HG03457 (cell line): ENCODE measurements at regions not wholly inside any gene's neighbourhood (a gene's known extent, or its start where the extent isn't known, plus 50 kb on each side); places are given as distances from the start of the nearest gene placed in this dataset.
"Not testable (repeated sequence)": the region's sequence is repeated elsewhere in the genome, so short reads cannot be mapped to it uniquely, and the experiment has no call there.

Experiments used
- ATAC-seq: cut with Tn5 transposase; IDR thresholded peaks from one replicate; pipeline ENCODE4 v1.9.1; 2021; ENCODE audit warnings: moderate number of reproducible peaks; ENCODE audit not compliant: unreplicated experiment

DNA sequence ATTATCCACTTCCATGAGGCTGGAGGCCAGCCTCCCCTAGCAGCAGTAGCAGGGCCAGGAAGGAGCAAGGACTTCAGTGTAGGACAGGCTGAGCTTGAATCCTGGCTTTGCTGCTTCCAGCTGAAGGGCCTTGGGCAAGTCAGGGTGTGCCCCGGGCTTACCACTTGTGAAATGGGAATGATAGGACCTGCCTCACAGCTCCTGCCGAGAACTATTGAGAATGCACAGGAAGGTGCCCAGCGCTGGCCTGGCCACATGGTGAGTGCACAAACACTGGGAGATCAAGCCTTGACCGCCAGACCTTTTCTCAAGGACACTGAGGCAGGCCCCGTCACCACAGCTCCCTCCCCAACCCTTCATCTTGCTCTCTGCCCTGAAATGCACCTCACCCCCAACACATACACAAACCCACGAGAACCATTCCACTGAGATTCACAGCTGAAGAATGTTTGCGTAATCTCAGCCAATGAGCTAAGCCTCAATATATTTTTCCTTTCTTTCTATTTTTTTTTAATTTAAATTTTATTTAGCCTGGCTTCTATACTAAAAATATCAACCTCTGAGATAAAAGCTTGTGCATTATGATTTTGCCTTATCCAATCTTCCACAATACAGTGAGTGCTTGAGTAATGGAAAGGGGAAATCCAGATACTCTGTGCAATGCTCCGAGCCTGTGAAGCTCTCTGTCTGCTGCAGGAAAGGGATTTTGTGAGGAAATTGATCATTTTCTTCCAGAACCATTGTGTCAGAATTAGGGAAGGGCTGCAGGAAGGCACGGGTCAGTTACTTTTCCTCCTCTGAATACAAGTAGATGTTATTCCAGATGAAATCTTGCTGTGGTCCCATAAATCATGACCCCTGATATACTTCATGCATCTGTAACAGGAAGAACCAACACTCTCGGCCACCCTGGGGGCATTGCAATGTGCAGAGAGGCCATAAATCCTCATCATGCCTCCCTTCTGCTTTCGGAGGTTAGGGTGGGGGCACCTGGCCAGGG, 193.9 kb downstream of the TLE3 start:
- ATAC-seq = no peak

DNA sequence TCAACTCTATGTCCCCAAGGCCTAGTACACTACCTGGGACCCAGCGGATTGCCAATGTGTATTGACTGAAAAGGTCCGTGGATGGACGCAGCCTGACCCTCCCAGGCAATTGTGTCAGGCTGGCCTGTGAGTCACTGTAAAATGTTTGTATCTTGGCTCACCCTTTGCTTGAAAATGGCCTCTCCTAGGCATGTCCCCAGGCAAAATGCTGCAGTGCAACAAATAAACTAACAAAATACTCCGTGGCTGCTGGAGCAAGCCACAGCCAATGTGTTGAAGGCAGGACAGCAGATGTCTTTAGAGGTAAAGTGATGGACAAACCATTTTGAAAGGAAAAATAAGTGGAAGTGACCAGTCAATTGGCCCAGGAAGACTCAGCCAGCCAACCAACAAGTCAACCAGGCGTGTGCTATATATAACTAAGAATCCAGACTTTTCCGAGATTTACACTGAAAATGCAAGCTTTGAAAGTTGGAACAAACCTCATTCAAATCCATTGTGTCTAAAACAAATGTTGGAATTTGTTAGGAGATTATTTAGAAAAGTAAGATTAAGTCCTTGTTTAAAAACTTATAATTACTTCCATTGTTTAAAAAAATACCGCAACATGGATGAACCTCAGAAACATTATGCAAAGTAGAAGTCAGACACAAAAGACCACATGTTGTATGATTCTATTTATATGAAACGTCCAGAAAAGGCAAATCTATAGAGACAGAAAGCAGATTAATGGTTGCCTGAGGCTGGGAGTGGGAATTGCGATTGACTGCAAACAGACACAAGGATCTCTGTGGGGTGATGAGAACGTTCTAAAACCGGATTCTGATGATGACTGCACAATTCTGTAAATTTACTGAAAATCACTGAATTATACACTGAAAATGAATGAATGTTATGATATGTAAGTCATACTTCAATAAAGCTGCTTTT, 191.2 kb downstream of the TLE3 start:
- ATAC-seq = no peak

DNA sequence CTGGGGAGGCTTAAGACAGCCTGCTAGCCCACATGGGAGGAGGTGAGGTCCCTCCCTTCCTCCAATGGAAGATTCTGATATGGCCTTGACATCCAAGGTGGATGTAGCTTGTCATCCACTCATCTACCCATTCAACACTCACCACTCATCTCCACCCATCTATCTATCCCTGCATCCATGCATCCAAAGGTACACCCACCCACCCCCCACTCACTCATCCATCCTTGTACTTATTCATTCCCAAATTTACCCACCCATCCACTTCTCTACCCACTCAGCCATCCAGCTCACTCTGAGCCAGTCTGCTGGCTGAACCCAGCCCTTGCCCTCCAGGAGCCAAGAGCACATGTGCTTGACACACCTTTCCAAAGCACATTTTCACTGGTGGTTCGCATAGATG, 189.7 kb downstream of the TLE3 start:
- no peak for ATAC-seq

DNA sequence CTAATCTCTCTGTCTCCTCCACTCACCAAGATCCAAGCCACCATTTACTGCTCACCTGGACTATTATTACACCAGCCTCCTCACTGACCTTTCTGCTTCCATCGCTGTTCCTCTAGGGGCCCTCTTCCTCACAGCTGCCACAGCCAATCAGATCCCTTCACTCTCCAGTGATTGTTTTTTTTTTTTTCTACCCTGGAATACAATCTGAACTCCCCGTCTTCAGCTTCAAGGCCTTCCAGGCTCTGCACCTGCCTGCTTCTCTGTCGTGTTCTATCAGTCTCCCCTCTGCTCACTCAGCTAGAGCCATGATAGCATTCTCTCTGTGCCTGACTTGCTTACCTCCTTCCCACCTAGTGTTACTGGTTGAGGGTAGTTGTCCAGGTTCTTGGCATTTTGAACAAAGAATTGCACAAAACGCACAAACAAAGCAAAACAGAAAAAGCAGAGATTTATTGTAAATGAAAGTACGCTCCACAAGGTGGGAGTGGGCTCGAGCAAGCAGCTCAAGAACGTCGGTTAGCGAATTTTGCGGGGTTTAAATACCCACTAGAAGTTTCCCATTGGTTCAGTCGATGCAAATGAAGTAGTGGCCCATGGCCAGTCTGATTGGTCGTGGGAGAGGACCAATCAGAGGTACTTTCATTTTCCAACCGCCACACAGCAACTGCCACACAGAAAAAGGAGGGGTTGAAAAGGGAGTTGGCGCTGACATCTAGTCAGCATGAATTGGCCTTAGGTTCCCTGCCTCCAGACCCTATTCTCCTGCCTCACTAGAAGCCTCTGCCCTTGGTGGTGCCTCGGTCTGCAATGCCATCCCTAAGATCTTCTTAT, 188.9 kb downstream of the TLE3 start:
- no peak for ATAC-seq

- ATAC-seq = no peak
Observed at GRCh38 chr15:69909719-69910444, 187.8 kb downstream of the TLE3 start.

DNA sequence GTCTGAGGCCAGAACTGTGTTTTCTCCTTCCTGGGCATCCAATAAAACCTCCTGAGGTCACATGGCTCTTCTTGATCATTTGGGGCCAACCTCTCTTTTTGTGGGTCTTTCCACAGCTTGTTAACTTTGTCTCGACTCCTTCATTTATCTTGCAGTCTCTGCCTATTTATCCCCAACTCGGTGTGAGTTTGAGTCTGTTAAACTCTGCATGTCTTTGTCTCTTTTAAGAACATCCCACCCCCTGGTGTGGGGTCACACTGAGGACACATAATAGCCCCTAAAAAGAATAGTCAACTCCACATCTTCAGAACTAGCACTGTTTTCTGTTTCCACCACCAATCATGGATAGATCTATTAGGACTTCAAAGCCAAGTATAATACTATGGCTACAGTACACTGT, 187.2 kb downstream of the TLE3 start:
- no peak for ATAC-seq

GRCh38 chr15:69912116-69912515, 185.6 kb downstream of the TLE3 start:
- no peak for ATAC-seq

DNA sequence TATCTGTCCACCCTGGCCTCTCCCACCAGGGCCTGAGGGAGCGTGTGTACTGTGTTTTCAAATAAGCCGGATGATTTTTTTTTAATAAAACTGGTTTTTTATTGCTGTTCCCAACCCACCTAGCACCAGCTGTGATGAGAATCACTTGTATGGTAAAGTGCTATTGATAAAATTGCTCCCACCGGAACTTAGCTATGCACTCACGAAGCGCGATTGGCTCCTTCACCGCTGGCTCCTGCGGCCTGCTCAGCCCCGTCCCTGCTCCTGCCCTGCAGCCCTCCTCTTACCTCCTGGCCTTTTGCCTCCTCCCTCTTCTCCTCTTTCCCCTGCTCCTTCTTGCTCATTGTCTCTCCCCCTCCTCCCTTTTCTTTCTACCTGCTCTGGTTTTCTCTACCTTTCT, 183.7 kb downstream of the TLE3 start:
- ATAC-seq = no peak

DNA sequence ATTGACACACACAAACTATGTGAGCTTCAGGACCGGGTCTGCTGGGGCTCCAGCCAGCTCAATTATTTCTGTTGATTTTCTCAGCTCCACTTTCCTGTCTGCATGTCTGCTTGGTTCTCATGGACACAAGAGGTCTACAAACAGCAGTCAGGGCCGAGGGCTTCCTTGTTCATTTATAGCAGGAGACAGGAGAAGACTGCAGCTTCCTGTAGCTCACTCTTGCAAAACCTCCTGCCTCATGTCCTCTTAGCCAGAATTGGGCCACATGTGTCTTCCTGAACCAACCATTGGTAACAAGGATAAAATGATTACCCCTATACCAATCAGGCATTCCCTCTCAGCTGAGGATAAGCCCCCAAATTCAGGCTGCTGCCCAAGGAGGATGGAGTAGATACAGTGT, 182.8 kb downstream of the TLE3 start:
- no peak for ATAC-seq

DNA sequence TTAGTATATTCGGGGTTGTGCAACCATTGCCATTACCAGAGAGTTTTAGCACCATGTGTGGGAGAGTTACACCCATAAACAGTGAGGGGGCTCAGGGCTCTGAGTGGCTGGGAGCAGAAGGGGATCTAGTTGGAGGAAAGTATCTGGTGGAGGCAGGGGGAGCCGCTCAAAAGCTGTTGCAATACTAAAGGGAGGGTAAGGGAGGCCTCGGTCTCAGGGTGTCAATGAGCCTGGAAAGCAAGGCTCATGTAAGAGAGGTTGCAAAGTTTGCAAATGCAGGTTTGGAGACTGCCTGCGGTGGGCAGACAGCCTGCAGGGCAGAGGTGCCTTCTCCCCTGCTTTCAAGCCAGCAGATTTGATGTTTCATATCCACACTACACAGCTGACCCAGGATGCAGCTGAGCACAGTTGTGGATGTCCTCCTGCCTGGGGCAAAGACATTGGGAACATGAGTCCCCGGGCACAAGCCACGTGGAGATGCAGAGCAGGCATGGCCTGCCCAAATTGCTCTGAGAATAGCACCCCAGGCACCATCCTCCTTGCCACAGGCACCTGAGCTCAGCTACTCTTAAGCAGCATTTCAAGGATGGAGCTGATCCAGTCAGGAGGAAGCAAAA, 181.4 kb downstream of the TLE3 start:
- no peak for ATAC-seq

DNA sequence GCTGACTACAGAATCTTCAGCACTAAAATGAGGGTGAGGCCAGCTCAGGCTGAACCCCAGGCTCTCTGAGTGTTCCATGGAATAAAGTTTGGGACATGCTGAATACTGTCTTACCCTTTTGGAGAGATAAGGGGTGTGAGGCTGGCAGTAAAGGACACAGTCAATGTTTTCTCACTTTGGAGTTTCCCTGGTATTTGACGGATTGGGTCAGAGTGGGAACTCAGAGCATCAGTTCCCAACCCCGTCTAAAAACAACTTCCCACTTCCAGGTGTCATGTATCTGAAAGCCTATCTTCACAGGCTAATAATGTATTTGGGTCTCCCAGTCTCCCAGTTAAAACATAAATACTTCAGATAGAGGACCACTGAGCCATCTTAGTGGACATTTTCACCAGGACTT, 180.7 kb downstream of the TLE3 start:
- no peak for ATAC-seq

DNA sequence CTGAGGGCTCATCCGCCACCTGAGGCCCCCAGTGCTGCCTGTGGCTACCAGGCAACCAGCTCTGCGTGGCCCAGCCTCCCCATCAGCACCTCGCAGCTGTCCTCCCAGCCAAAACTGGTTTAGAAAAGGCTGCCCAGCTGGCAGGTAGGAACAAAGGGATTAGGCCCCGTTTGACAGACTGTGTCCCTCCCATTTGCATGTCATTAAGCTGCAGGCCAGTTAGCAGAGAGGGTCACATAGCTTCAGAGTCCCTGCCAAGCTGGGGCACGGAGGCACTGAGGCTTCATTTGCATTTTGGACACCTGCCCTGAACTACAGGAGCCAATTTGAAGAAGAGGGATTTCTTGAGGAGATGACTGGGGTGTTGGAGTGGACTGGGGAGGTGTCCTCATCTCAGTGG, 177.9 kb downstream of the TLE3 start:
- no peak for ATAC-seq

- ATAC-seq = no peak
Observed at GRCh38 chr15:69920221-69920620, 177.5 kb downstream of the TLE3 start.

DNA sequence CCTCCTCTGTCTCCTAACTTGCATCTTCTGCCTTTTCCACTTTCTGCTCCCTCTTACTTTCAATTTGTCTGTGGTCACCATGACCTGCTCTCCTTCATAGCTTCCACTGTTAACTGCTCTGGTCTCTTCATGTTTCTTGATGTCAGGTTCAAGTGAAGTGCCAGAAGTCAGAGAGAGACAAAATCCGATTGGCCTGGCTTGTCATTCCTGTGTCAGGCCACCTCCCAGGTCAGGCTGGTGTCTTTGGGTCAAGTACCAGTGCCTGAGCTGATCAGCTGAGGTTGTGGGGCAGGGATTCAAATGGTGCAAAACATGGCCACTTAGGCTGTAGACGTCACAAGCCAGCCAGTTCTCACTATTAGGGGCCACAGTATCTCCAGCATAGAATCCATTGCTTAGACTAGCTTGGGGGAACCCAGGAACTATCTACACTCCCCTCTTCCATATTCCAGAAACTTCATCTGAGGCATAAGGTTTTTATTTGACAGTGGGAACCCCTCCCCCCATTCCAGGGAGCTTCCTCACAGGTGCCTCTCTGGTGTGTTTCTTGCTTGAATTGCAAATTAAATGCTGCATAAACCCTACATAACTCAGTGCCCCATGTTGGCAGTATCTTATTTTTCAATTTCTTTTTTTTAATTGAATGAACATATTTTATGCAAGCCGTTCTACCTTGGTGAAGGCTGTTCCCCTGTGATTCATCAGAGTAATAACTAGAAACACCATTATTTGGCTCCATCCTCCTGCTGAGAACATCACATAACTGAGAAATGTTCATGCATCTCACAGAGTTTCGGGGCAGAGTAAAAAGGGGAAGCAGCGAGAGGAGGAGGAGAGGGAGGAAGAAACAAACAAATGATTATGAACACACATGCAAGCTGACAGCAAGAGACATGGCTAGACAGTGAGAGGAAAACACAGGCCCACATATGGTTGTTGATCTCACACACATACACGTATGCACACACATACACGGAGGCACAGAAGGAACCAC, 175.8 kb downstream of the TLE3 start:
- ATAC-seq = no peak

- no peak for ATAC-seq
Observed at GRCh38 chr15:69924531-69924930, 173.2 kb downstream of the TLE3 start.

GRCh38 chr15:69926006-69926405, 171.7 kb downstream of the TLE3 start:
- no peak for ATAC-seq

DNA sequence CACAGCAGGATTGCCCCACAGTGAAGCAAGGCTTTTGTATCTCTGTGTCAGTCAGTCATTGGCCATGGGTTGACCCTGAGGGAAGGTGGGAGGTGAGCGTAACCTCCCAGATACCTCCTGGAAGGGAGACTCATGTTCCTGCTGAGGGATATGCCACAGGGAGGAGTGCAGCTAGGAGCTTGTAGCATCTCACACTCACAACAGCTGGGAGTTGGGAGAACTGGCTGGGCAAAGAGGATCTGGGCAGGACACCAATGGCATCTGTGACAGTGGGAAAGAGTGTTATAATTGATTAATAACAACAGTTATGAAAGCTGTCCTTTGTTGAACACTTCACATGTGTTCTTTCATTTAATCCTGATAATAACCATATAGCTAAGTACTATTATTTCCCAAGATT, 171.0 kb downstream of the TLE3 start:
- no peak for ATAC-seq

DNA sequence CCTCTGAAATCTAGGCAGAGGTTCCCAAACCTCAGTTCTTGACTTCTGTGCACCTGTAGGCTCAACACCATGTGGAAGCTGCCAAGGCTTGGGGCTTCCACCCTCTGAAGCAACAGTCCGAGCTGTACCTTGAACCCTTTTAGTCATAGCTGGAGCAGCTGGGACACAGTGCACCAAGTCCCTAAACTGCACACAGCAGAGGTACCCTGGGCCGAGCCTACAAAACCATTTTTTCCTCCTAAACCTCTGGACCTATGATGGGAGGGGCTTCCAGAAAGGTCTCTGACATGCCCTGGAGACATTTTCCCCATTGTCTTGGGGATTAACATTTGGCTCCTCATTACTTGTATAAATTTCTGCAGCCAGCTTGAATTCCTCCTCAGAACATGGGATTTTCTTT, 168.8 kb downstream of the TLE3 start:
- ATAC-seq = not testable (repeated sequence)
